Left renal pelvis (tissue), 4 donors: ENCODE measurements at regions not wholly inside any gene's neighbourhood (a gene's known extent, or its start where the extent isn't known, plus 50 kb on each side); places are given as distances from the start of the nearest gene placed in this dataset.

Experiments used
- DNase-seq, 4 donors: peaks; one replicate each; pipeline ENCODE4 v3.0.0-alpha.2; 2013; ENCODE audit warnings: low read depth in 4 of 4, low spot score in 3 of 4

GRCh38 chr12:25818596-25819390, 139.7 kb upstream of the RASSF8 start:
- no peak for DNase-seq

- DNase-seq: no peak
Measured at GRCh38 chr12:25819691-25820090, 138.8 kb upstream of the RASSF8 start.

- no peak for DNase-seq
Measured at GRCh38 chr12:25822281-25822680, 136.2 kb upstream of the RASSF8 start.

- DNase-seq: no peak
Measured at GRCh38 chr12:25824734-25825133, 133.7 kb upstream of the RASSF8 start.

- DNase-seq: no peak
Measured at GRCh38 chr12:25825446-25825845, 133.0 kb upstream of the RASSF8 start.

- no peak for DNase-seq
Measured at GRCh38 chr12:25827141-25827540, 131.3 kb upstream of the RASSF8 start.

- DNase-seq: no peak
Measured at GRCh38 chr12:25827747-25828146, 130.7 kb upstream of the RASSF8 start.

- no peak for DNase-seq
Measured at GRCh38 chr12:25828188-25828587, 130.3 kb upstream of the RASSF8 start.

GRCh38 chr12:25829192-25829591, 129.3 kb upstream of the RASSF8 start:
- no peak for DNase-seq

- DNase-seq: no peak
Measured at GRCh38 chr12:25830456-25830855, 128.0 kb upstream of the RASSF8 start.

- DNase-seq: no peak
Measured at GRCh38 chr12:25833657-25834056, 124.8 kb upstream of the RASSF8 start.

- no peak for DNase-seq
Measured at GRCh38 chr12:25835385-25835784, 123.1 kb upstream of the RASSF8 start.

GRCh38 chr12:25838007-25838406, 120.5 kb upstream of the RASSF8 start:
- no peak for DNase-seq

- no peak for DNase-seq
Measured at GRCh38 chr12:25839470-25839869, 119.0 kb upstream of the RASSF8 start.

- DNase-seq: no peak
Measured at GRCh38 chr12:25840678-25841465, 117.6 kb upstream of the RASSF8 start.

GRCh38 chr12:25842254-25842653, 116.2 kb upstream of the RASSF8 start:
- DNase-seq: no peak

GRCh38 chr12:25843976-25844375, 114.5 kb upstream of the RASSF8 start:
- DNase-seq: no peak

GRCh38 chr12:25845415-25845814, 113.1 kb upstream of the RASSF8 start:
- DNase-seq: no peak

- DNase-seq: no peak
Measured at GRCh38 chr12:25852792-25853191, 105.7 kb upstream of the RASSF8 start.

GRCh38 chr12:25853316-25854095, 105.0 kb upstream of the RASSF8 start:
- no peak for DNase-seq

- no peak for DNase-seq
Measured at GRCh38 chr12:25854991-25855390, 103.5 kb upstream of the RASSF8 start.
